Urothelium cell line (cell line): ENCODE measurements at regions not wholly inside any gene's neighbourhood (a gene's known extent, or its start where the extent isn't known, plus 50 kb on each side); places are given as distances from the start of the nearest gene placed in this dataset.

Experiments
- DNase-seq: peaks from one replicate; pipeline ENCODE4 v3.0.0; 2011; ENCODE audit warnings: low spot score, mixed read lengths
- FAIRE-seq: peaks from 2 replicates; lab custom pipeline; 2011; peaks lifted over from hg19 to GRCh38; lab: Jason Lieb, UNC

- no peak for FAIRE-seq
- DNase-seq = no peak
These were observed 65.8 kb upstream of the CHD1 start for GRCh38 chr5:98994611-98995010.

- FAIRE-seq (no peak), DNase-seq (no peak)
These were observed 64.7 kb upstream of the CHD1 start for GRCh38 chr5:98993512-98993911.

GRCh38 chr5:98992552-98992951 lies 63.7 kb upstream of the CHD1 start:
- DNase-seq = no peak
- no peak for FAIRE-seq

GRCh38 chr5:98989727-98990126 lies 60.9 kb upstream of the CHD1 start:
- DNase-seq (no peak), FAIRE-seq (no peak)

- FAIRE-seq (no peak), DNase-seq (no peak)
These were observed 57.8 kb upstream of the CHD1 start for GRCh38 chr5:98986587-98986986.

GRCh38 chr5:98982880-98983279 lies 54.1 kb upstream of the CHD1 start:
- no peak for FAIRE-seq
- DNase-seq = no peak
